Testis (tissue), 2 donors: ENCODE measurements at regions not wholly inside any gene's neighbourhood (a gene's known extent, or its start where the extent isn't known, plus 50 kb on each side); places are given as distances from the start of the nearest gene placed in this dataset.

Source experiments
- DNase-seq: peaks from one replicate; pipeline ENCODE4 v3.0.0-alpha.2; 2019
- H3K27ac ChIP-seq, 2 donors: fragments of 200-600 bp; sonication (generic); one replicate each; pipeline ENCODE4 v1.5.1; 2019
- H3K27me3 ChIP-seq: fragments of 200-600 bp; sonication (generic); one replicate; pipeline ENCODE4 v1.5.1; 2019
- H3K36me3 ChIP-seq: fragments of 200-600 bp; sonication (generic); one replicate; pipeline ENCODE4 v1.5.1; 2017; ENCODE audit warnings: low read depth; ENCODE audit errors: missing control alignments
- H3K4me1 ChIP-seq: fragments of 200-600 bp; sonication (generic); one replicate; pipeline ENCODE4 v1.5.1; 2019
- H3K4me3 ChIP-seq, 2 donors: fragments of 200-600 bp; sonication (generic); one replicate each; pipeline ENCODE4 v1.5.1; 2017 to 2019
- H3K9me3 ChIP-seq: fragments of 200-600 bp; sonication (generic); one replicate; pipeline ENCODE4 v1.5.1; 2017
- CTCF ChIP-seq, 3 experiments: fragments of 450-650 bp in 2 of 3; fragments of 200-600 bp in 1 of 3; sonication (generic) in 1 of 3; IDR thresholded peaks; one replicate each; pipeline ENCODE4 v1.5.1; 2016 to 2019; ENCODE audit warnings: antibody characterized with exemption in 3 of 3, mild to moderate bottlenecking in 2 of 3, moderate library complexity in 1 of 3
- POLR2A ChIP-seq: fragments of 450-650 bp; IDR thresholded peaks from one replicate; pipeline ENCODE4 v1.6.1; 2017; ENCODE audit warnings: antibody characterized with exemption, mild to moderate bottlenecking, moderate library complexity
- WGBS, 2 donors: methylation state at CpG; one replicate each; pipeline ENCODE4 v1.1.5; 2018; 5-methylcytosine and 5-hydroxymethylcytosine counted together
- intact Hi-C: fragments of 100-400 bp; cut with DNase I; formaldehyde crosslinking; loops from one replicate; pipeline ENCODE4 v1.15.1; 2023; ENCODE audit warnings: low total_unique reads

- 92 to 98% methylated on average over 12 of the region's 12 CpGs for WGBS, 2 donors
- Histone ChIP-seq H3K36me3 (no peaks in the 10 kb centered on the region), H3K9me3 (no peaks in the 10 kb centered on the region), H3K27me3 (no peaks in the 10 kb centered on the region), H3K4me1 (no peaks in the 10 kb centered on the region), H3K4me3 (no peak overlapping the region), H3K27ac (no peak overlapping the region)
- DNase-seq: no peak
- intact Hi-C loops: no loop called here
- no peak for TF ChIP-seq POLR2A
- TF ChIP-seq CTCF (IDR thresholded peaks at IDR 0.05): no peak
Measured at GRCh38 chr22:47564158-47564450, 801.7 kb downstream of the TBC1D22A start.

GRCh38 chr22:47563406-47564157, 801.1 kb downstream of the TBC1D22A start:
- no peaks in the 10 kb centered on the region for H3K9me3 ChIP-seq
- 90 to 91% methylated on average over 20 to 21 of the region's 21 CpGs for WGBS, 2 donors
- H3K27me3 ChIP-seq: no peaks in the 10 kb centered on the region
- H3K4me3 ChIP-seq: no peak overlapping the region
- no peaks in the 10 kb centered on the region for H3K36me3 ChIP-seq
- intact Hi-C loops: no loop called here
- H3K27ac ChIP-seq: no peak overlapping the region
- DNase-seq: no peak
- H3K4me1 ChIP-seq: no peaks in the 10 kb centered on the region
- TF ChIP-seq CTCF (IDR thresholded peaks at IDR 0.05): no peak
- TF ChIP-seq POLR2A: no peak

GRCh38 chr22:47561766-47562165, 799.3 kb downstream of the TBC1D22A start:
- no peaks in the 10 kb centered on the region for H3K36me3 ChIP-seq
- H3K9me3 ChIP-seq: no peaks in the 10 kb centered on the region
- intact Hi-C loops: no loop called here
- WGBS, 2 donors: 75 to 78% methylated on average over 5 of the region's 5 CpGs
- DNase-seq: no peak
- TF ChIP-seq POLR2A: no peak
- TF ChIP-seq CTCF (IDR thresholded peaks at IDR 0.05): no peak
- H3K4me3 ChIP-seq: no peak overlapping the region
- H3K27me3 ChIP-seq: no peaks in the 10 kb centered on the region
- no peak overlapping the region for H3K27ac ChIP-seq
- H3K4me1 ChIP-seq: no peaks in the 10 kb centered on the region

GRCh38 chr22:47561115-47561675, 798.7 kb downstream of the TBC1D22A start:
- DNase-seq: no peak
- 85 to 86% methylated on average over 8 to 9 of the region's 9 CpGs for WGBS, 2 donors
- H3K36me3 ChIP-seq: no peaks in the 10 kb centered on the region
- intact Hi-C loops: no loop called here
- H3K4me3 ChIP-seq: no peak overlapping the region
- no peaks in the 10 kb centered on the region for H3K27me3 ChIP-seq
- TF ChIP-seq POLR2A: no peak
- TF ChIP-seq CTCF (IDR thresholded peaks at IDR 0.05): no peak
- no peak overlapping the region for H3K27ac ChIP-seq
- no peaks in the 10 kb centered on the region for H3K9me3 ChIP-seq
- H3K4me1 ChIP-seq: no peaks in the 10 kb centered on the region
